Neutrophil (primary cell): ENCODE measurements at regions not wholly inside any gene's neighbourhood (a gene's known extent, or its start where the extent isn't known, plus 50 kb on each side); places are given as distances from the start of the nearest gene placed in this dataset.

ENCODE experiments used
- H3K27ac ChIP-seq: fragments of 200-600 bp; sonication (generic); 2 replicates; pipeline ENCODE4 v1.5.1; 2016; ENCODE audit warnings: mild to moderate bottlenecking, moderate library complexity
- H3K27me3 ChIP-seq: fragments of 200-600 bp; sonication (generic); 2 replicates; pipeline ENCODE4 v1.6.0; 2016; ENCODE audit warnings: mild to moderate bottlenecking
- H3K36me3 ChIP-seq: fragments of 200-600 bp; sonication (generic); 2 replicates; pipeline ENCODE4 v1.5.1; 2017
- H3K4me1 ChIP-seq, 2 experiments: fragments of 200-600 bp in 1 of 2; sonication (generic) in 1 of 2; 1 replicate in 1 of 2; 2 replicates in 1 of 2; pipeline versions ENCODE4 v1.5.1 to v1.6.1; 2013 to 2016; ENCODE audit warnings: low read depth in 1 of 2, low read length in 1 of 2, mild to moderate bottlenecking in 1 of 2, moderate library complexity in 1 of 2; ENCODE audit not compliant: control insufficient read depth in 1 of 2, insufficient read depth in 1 of 2
- H3K4me3 ChIP-seq, 2 experiments: fragments of 200-600 bp in 1 of 2; sonication (generic) in 1 of 2; 1 replicate in 1 of 2; 2 replicates in 1 of 2; pipeline ENCODE4 v1.5.1; 2013 to 2016; ENCODE audit warnings: low read depth in 1 of 2, low read length in 1 of 2, mild to moderate bottlenecking in 1 of 2, moderate library complexity in 1 of 2
- H3K9me3 ChIP-seq: fragments of 200-600 bp; sonication (generic); 2 replicates; pipeline ENCODE4 v1.5.1; 2016
- TF ChIP-seq, protein P1 (sequence below): fragments of 200-600 bp; sonication (generic); IDR thresholded peaks from 2 replicates; pipeline ENCODE4 v1.5.1; 2016; ENCODE audit warnings: antibody characterized with exemption

DNA sequence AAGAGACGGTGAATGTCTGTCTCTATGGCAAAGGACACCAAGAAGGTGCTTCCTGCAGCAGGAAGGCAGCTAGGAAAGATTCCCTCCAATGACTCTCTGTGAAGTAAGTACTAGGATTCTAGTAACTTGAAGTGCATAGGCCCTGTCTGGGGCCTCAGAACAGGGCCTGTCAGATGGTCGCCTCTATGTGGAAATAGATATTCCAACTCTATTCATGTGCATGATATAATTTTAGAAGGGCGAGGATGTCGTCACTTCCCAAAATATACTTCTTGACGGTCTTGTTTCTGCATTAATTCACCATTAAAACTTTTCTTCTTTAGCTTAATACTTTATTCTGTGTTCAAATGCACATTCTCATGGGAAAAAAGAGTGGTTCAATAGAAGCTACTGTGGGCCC, 167.0 kb downstream of the TLE3 start:
- Histone ChIP-seq H3K9me3 (no peaks in the 10 kb centered on the region), H3K4me3 (no peak overlapping the region), H3K27me3 (no peaks in the 10 kb centered on the region), H3K27ac (no peak overlapping the region), H3K36me3 (no peaks in the 10 kb centered on the region), H3K4me1 (no peaks in the 10 kb centered on the region)
- TF ChIP-seq, protein P1, sequence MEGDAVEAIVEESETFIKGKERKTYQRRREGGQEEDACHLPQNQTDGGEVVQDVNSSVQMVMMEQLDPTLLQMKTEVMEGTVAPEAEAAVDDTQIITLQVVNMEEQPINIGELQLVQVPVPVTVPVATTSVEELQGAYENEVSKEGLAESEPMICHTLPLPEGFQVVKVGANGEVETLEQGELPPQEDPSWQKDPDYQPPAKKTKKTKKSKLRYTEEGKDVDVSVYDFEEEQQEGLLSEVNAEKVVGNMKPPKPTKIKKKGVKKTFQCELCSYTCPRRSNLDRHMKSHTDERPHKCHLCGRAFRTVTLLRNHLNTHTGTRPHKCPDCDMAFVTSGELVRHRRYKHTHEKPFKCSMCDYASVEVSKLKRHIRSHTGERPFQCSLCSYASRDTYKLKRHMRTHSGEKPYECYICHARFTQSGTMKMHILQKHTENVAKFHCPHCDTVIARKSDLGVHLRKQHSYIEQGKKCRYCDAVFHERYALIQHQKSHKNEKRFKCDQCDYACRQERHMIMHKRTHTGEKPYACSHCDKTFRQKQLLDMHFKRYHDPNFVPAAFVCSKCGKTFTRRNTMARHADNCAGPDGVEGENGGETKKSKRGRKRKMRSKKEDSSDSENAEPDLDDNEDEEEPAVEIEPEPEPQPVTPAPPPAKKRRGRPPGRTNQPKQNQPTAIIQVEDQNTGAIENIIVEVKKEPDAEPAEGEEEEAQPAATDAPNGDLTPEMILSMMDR, result no peak

DNA sequence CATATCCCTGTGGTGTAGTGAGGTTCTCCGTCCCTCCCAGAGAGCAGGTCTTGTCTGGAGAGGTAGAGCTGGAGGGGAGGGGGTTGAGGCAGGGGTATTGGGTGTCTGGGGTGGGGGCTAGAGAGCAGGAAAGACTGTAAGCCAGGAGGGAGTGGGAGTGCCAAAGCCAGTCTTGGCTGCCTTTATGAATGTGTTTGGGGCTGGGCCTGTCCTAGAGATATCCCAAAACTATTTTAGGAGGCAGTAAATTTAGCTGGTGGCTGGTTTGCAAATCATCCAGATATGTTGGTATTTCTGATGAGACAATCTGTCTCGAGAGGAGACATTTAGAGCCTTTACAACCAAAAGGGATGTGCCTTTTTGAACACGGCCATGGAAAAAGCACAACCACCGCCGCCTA, 166.6 kb downstream of the TLE3 start:
- no peaks in the 10 kb centered on the region for H3K9me3 ChIP-seq
- TF ChIP-seq, protein P1, result no peak
- H3K27me3 ChIP-seq, result no peaks in the 10 kb centered on the region
- no peak overlapping the region for H3K27ac ChIP-seq
- no peaks in the 10 kb centered on the region for H3K36me3 ChIP-seq
- no peak overlapping the region for H3K4me3 ChIP-seq
- no peaks in the 10 kb centered on the region for H3K4me1 ChIP-seq

DNA sequence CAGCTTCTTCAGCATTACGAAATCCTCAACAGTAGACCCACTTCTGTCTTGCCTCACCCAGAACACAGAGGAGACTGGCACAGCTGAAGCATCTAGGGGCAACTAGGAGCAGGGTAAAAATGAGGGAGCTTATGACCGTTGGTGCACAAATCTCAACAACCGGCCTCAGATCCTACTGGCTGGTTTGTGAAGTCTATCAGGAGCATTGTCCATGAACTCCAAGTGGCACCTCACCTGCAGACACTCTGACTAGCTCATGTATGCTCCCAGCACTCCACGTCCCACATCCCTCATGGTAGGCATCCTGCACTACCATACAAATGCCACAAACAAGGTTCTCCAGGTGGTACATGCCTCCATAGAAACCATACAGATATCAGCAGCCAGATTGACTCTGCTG, 163.1 kb downstream of the TLE3 start:
- H3K27me3 ChIP-seq, result no peaks in the 10 kb centered on the region
- no peak overlapping the region for H3K27ac ChIP-seq
- TF ChIP-seq, protein P1, result no peak

DNA sequence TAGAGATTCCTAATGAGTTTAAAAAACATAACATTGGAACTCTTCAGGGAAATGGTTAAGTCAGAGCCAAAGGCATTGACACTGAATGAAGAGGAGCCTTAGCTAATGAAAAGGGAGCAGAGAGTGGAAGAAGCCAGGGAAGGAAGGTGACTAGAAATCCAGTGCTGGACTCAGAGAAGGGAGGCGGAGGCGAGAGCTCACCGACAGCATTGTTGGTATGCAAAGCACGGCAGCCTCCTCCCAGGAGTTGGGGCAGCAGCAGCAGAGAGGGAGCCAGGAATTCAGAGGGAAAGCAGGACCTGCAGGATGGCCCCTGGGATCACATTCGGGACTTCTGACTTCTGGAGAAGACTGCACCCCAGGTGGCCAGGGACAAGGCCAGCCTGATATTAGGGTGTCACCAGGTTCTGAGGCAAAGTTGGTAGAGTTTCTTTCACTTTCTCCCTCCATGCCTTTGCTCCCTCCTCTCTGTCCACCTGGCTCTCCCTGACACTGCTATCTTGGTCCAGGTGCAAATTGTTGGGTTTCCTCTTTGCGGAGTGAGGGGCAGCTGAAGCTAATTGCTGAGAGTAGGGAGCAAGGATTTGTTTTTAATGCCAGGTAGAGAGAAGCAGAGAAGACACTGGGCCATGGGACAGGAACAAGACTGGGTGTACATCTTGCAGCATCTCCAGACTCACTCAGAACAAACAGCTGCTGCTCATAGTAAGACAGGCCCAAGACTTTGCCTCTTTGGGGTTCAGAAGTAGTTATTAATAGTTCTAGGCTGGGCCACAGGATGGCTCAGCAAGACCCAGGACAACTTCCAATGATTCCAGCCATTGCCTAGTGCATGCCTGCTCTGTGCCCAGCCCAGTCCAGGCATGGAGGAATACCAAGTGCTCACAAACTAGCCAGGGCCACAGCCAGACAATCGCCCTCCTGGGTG, 157.9 kb downstream of the TLE3 start:
- no peaks in the 10 kb centered on the region for H3K9me3 ChIP-seq
- H3K27me3 ChIP-seq, result no peaks in the 10 kb centered on the region
- TF ChIP-seq, protein P1, result no peak
- H3K27ac ChIP-seq, result no peak overlapping the region
- H3K36me3 ChIP-seq, result no peaks in the 10 kb centered on the region
- no peak overlapping the region for H3K4me3 ChIP-seq
- H3K4me1 ChIP-seq, result peaks cover 0 to 3% of the 10 kb centered on the region in 2 experiments

More for the DNA sequence above, 163.1 kb downstream of the TLE3 start:
- H3K36me3 ChIP-seq, result no peaks in the 10 kb centered on the region
- no peak overlapping the region for H3K4me3 ChIP-seq
- peaks cover 0 to 3% of the 10 kb centered on the region in 2 experiments for H3K4me1 ChIP-seq
- no peaks in the 10 kb centered on the region for H3K9me3 ChIP-seq

DNA sequence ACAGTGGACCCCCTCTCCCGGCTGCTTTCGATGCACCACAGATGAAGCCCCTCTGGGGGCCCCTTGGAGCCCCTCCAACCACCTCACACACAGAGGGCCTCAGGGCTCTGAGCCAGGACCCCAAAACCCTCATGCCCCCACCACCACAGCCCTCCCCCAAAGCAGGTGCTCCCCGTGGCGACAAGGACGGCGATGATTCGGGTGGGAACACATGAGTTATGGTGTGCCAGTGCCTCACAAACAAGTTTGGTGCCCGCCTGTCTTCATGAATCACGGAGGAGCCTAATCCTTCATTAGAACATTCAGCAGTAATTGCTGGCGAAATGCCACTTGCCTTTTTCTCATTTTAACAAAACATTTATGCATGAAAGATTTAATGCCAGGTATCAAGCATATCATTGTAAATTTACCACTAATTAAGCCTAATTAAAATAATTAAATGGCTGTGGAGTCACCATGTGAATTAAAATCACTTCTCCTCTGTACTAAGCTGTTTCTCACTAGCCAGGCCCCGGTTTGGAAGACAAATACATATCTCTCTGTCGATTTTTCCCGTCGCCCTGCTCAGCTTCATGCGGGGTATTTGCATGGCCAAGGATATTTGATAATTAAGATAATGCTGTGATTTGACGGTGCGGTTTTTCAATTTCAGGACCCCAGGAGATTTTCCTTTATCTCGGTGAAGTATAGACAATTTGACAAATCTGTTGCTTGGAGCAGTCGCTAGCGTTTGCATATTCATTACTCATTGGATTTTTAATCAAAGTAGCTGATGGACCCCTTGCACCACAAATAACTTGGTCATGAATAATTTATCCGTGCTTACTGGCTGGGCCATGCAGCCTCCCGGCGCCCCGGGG, 157.0 kb downstream of the TLE3 start:
- Histone ChIP-seq H3K27ac (no peak overlapping the region), H3K27me3 (no peaks in the 10 kb centered on the region), H3K4me3 (no peak overlapping the region), H3K36me3 (no peaks in the 10 kb centered on the region), H3K9me3 (no peaks in the 10 kb centered on the region), H3K4me1 (peaks cover 0 to 3% of the 10 kb centered on the region in 2 experiments)
- TF ChIP-seq, protein P1, result no peak
